Tibial artery (tissue), 4 donors: ENCODE measurements at regions not wholly inside any gene's neighbourhood (a gene's known extent, or its start where the extent isn't known, plus 50 kb on each side); places are given as distances from the start of the nearest gene placed in this dataset.
"Not testable (repeated sequence)": the region's sequence is repeated elsewhere in the genome, so short reads cannot be mapped to it uniquely, and the experiment has no call there.

ENCODE experiments used
- DNase-seq, 2 donors: peaks; one replicate each; pipeline ENCODE4 v3.0.0-alpha.2; 2019
- H3K27ac ChIP-seq, 2 donors: fragments of 200-600 bp; sonication (generic) in 1 of 2; 1 replicate in 1 of 2; 2 replicates in 1 of 2; pipeline ENCODE4 v1.5.1; 2018 to 2019; ENCODE audit warnings: mild to moderate bottlenecking in 1 of 2
- H3K27me3 ChIP-seq, 2 donors: fragments of 200-600 bp; sonication (generic) in 1 of 2; one replicate each; pipeline versions ENCODE4 v1.5.1 to v1.6.0; 2016 to 2019
- H3K36me3 ChIP-seq, 3 donors: fragments of 200-600 bp; sonication (generic) in 2 of 3; one replicate each; pipeline ENCODE4 v1.5.1; 2016 to 2019; ENCODE audit warnings: mild to moderate bottlenecking in 2 of 3
- H3K4me1 ChIP-seq, 4 donors: fragments of 200-600 bp; sonication (generic) in 2 of 4; 1 replicate in 3 of 4; 2 replicates in 1 of 4; pipeline ENCODE4 v1.5.1; 2016 to 2019
- H3K4me3 ChIP-seq, 2 donors: fragments of 200-600 bp; sonication (generic) in 1 of 2; 1 replicate in 1 of 2; 2 replicates in 1 of 2; pipeline ENCODE4 v1.5.1; 2018 to 2019; ENCODE audit warnings: mild to moderate bottlenecking in 2 of 2
- H3K9me3 ChIP-seq, 3 donors: fragments of 200-600 bp; sonication (generic) in 1 of 3; one replicate each; pipeline ENCODE4 v1.5.1; 2016 to 2019
- intact Hi-C: fragments of 100-400 bp; cut with DNase I; formaldehyde crosslinking; loops from one replicate; pipeline ENCODE4 v1.15.0; 2023; ENCODE audit warnings: low total_unique reads
- TF ChIP-seq, protein P1 (sequence below), 2 experiments: fragments of 200-600 bp in 1 of 2; fragments of 450-650 bp in 1 of 2; IDR thresholded peaks; one replicate each; pipeline ENCODE4 v1.5.1; 2017 to 2019; ENCODE audit warnings: antibody characterized with exemption in 2 of 2, mild to moderate bottlenecking in 1 of 2, moderate library complexity in 1 of 2

DNA sequence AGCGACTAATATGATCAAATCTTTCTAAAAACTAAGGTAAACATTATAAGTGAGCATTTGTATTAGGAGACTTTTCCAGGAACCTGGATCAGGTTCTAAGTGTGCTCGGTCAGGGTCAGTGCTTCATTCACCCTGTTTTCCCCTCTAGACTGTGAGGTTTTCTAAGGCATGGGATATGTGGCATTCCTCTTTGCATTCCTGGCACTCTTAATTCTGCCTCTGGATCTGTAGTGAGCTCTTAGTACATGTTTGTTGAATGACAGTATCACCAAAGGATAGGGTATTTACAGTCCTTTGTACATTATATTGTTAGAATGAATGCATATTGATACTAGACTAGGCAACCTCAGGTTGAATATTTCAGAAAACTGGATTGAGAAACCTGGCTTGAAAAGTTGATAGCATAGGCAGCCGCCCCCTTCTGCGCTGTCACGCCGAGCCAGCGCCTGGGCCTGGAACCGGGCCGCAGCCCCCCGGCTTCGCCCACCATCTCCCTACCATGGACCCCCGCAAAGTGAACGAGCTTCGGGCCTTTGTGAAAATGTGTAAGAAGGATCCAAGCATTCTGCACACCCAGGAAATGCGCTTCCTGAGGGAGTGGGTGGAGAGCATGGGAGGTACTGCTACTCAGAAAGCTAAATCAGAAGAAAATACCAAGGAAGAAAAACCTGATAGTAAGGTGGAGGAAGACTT, 156.5 kb downstream of the KCNRG start:
- Histone ChIP-seq H3K4me3 (no peak overlapping the region), H3K27me3 (no peaks in the 10 kb centered on the region), H3K4me1 (no peaks in the 10 kb centered on the region), H3K36me3 (no peaks in the 10 kb centered on the region), H3K9me3 (no peaks in the 10 kb centered on the region), H3K27ac (no peak overlapping the region)
- intact Hi-C loops, result no loop called here
- TF ChIP-seq, protein P1, sequence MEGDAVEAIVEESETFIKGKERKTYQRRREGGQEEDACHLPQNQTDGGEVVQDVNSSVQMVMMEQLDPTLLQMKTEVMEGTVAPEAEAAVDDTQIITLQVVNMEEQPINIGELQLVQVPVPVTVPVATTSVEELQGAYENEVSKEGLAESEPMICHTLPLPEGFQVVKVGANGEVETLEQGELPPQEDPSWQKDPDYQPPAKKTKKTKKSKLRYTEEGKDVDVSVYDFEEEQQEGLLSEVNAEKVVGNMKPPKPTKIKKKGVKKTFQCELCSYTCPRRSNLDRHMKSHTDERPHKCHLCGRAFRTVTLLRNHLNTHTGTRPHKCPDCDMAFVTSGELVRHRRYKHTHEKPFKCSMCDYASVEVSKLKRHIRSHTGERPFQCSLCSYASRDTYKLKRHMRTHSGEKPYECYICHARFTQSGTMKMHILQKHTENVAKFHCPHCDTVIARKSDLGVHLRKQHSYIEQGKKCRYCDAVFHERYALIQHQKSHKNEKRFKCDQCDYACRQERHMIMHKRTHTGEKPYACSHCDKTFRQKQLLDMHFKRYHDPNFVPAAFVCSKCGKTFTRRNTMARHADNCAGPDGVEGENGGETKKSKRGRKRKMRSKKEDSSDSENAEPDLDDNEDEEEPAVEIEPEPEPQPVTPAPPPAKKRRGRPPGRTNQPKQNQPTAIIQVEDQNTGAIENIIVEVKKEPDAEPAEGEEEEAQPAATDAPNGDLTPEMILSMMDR (IDR thresholded peaks at IDR 0.05), result no peak
- DNase-seq, result no peak

DNA sequence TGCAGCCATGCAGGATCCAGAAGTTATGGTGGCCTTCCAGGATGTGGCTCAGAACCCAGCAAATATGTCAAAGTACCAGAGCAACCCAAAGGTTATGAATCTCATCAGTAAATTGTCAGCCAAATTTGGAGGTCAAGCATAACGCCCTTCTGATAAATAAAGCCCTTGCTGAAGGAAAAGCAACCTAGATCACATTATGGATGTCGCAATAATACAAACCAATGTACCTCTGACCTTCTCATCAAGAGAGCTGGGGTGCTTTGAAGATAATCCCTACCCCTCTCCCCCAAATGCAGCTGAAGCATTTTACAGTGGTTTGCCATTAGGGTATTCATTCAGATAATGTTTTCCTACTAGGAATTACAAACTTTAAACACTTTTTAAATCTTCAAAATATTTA, 157.8 kb downstream of the KCNRG start:
- intact Hi-C loops, H3K27me3 ChIP-seq, DNase-seq, H3K9me3 ChIP-seq, H3K4me1 ChIP-seq, H3K4me3 ChIP-seq, H3K36me3 ChIP-seq, H3K27ac ChIP-seq: not testable (repeated sequence)

DNA sequence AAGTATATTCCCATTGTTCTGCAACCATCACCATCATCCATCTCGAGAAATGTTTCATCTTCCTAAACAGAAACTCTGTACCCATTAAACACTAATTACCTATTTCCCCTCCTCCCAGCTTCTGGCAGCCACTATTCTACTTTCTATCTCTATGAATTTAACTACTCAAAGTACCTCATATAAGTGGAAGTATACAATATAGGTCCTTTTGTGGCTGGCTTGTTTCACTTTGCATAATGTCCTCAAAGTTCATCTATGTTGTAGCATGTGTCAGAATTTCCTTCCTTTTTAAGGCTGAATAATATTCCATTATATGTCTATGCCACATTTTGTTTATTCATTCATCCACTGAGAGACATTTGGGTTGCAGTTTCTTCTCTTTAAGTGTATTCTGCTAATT, 159.4 kb downstream of the KCNRG start:
- Histone ChIP-seq H3K9me3 (no peaks in the 10 kb centered on the region), H3K4me1 (no peaks in the 10 kb centered on the region), H3K4me3 (no peak overlapping the region), H3K27ac (no peak overlapping the region), H3K36me3 (no peaks in the 10 kb centered on the region), H3K27me3 (no peaks in the 10 kb centered on the region)
- DNase-seq, result no peak
- intact Hi-C loops, result no loop called here
- TF ChIP-seq, protein P1 (IDR thresholded peaks at IDR 0.05), result no peak

DNA sequence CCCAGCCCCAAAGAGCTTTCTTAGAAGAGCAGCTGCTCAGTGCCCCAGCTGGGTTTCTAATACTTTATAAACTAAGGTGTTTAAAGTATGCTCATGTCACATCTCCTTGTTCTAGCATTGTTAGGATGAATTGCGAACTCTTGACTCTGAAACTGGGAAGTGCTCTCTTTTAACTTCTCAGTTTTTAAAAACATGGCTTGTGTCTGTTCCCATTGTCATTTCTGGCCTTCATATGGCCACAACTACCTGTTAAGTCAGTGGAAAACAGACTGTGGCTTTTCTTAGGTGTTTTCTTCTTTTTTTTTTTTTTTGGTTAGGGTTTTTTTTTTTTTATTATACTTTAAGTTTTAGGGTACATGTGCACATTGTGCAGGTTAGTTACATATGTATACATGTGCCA, 164.7 kb downstream of the KCNRG start:
- H3K4me3 ChIP-seq, result no peak overlapping the region
- no peak overlapping the region for H3K27ac ChIP-seq
- no peaks in the 10 kb centered on the region for H3K27me3 ChIP-seq
- no peak for DNase-seq
- no peaks in the 10 kb centered on the region for H3K36me3 ChIP-seq
- no peaks in the 10 kb centered on the region for H3K9me3 ChIP-seq
- intact Hi-C loops, result no loop called here
- no peaks in the 10 kb centered on the region for H3K4me1 ChIP-seq
- TF ChIP-seq, protein P1 (IDR thresholded peaks at IDR 0.05), result no peak

DNA sequence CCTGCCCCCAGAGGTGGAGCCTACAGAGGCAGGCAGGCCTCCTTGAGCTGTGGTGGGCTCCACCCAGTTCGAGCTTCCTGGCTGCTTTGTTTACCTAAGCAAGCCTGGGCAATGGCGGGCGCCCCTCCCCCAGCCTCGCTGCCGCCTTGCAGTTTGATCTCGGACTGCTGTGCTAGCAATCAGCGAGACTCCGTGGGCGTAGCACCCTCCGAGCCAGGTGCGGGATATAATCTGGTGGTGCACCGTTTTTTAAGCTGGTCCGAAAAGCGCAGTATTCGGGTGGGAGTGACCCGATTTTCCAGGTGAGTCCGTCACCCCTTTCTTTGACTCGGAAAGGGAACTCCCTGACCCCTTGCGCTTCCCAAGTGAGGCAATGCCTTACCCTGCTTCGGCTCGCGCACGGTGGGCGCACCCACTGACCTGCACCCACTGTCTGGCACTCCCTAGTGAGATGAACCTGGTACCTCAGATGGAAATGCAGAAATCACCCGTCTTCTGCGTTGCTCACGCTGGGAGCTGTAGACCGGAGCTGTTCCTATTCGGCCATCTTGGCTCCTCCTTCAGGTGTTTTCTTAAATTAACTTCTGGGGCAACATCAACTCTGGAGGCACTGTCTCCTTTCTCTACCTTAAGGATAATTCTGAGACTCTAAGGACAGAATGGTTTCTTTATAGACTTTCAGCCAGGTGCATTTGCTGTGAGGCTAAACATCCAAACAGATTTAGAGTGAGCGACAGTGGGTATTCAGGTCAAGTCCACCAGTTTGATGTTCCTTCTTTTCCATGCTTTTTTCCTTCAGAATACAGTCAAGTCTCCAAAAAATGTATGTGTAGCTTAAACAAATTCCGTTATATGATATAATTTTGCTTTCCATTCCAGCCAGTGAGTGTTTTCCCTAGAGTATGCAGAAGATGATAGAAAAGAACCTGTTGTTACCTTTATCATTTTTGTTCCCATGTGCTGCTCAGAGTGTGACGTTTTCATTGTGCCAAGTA, 170.8 kb downstream of the KCNRG start:
- H3K27me3 ChIP-seq, H3K9me3 ChIP-seq: not testable (repeated sequence)

DNA sequence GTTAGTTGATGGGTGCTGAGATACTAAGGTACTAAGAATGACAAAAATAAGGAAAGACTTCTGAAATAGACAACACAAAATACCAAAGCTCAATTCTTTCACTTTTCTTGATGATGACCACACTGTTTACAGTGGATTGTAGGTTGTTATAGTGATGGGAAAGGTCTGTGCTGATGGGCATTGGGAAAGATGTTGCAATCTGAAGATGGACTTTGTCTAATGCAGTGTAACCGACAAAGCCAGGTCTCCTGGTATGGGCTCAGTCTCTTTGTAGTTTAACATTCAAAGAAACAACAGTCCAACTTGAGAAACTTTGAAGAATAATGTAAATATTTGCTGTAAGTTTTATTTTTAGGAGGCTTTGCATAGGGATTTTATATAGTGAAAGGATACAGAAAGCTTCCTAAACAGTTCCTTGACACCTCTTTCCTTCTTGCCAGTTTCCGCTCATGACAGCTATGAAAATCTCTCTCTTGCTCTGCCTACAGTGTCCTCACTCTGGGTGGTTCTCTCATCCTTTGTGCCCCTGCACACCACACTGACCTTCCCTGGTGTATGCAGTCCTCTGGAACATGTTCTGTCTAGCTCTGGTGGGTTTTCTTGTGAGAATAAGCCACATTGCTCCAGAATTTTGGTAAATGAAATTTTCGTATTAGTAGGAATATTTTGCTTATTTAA, 172.2 kb downstream of the KCNRG start:
- peaks cover 0 to 1% (median 0%) of the 10 kb centered on the region in 4 donors for H3K4me1 ChIP-seq
- H3K4me3 ChIP-seq, result no peak overlapping the region
- TF ChIP-seq, protein P1 (IDR thresholded peaks at IDR 0.05), result no peak
- H3K27me3 ChIP-seq, result no peaks in the 10 kb centered on the region
- no peak for DNase-seq
- intact Hi-C loops, result no loop called here
- H3K27ac ChIP-seq, result no peak overlapping the region
- H3K36me3 ChIP-seq, result no peaks in the 10 kb centered on the region
- no peaks in the 10 kb centered on the region for H3K9me3 ChIP-seq

More for the DNA sequence above, 170.8 kb downstream of the KCNRG start:
- H3K27ac ChIP-seq, H3K36me3 ChIP-seq, DNase-seq, H3K4me1 ChIP-seq, H3K4me3 ChIP-seq, intact Hi-C loops: not testable (repeated sequence)
